Keratinocyte (primary cell): ENCODE measurements at regions not wholly inside any gene's neighbourhood (a gene's known extent, or its start where the extent isn't known, plus 50 kb on each side); places are given as distances from the start of the nearest gene placed in this dataset.
"Not testable (repeated sequence)": the region's sequence is repeated elsewhere in the genome, so short reads cannot be mapped to it uniquely, and the experiment has no call there.

Experiments
- CTCF ChIP-seq, 3 experiments: IDR thresholded peaks in 1 of 3; conservative IDR thresholded peaks in 1 of 3; optimal IDR thresholded peaks in 1 of 3; 2 replicates in 2 of 3; 3 replicates in 1 of 3; pipeline versions ENCODE3 to v1.5.1; 2011; ENCODE audit warnings: low read length in 3 of 3, mild to moderate bottlenecking in 3 of 3, moderate library complexity in 2 of 3, control low read depth in 1 of 3, inconsistent platforms in 1 of 3; ENCODE audit not compliant: insufficient read depth in 2 of 3; ENCODE audit errors: extremely low read depth in 1 of 3
- EZH2 ChIP-seq: IDR thresholded peaks from one replicate; pipeline ENCODE4 v1.6.1; 2012; ENCODE audit warnings: inconsistent platforms, mild to moderate bottlenecking, low read length, moderate library complexity

GRCh38 chr5:23420214-23420613, 87.2 kb upstream of the PRDM9 start:
- not testable (repeated sequence) for TF ChIP-seq CTCF (optimal IDR thresholded peaks at IDR 0.05 in 1 of 3, IDR thresholded peaks at IDR 0.05 in 1 of 3, conservative IDR thresholded peaks at IDR 0.05 in 1 of 3; ENCODE audit: extremely low read depth in 1 of 3, insufficient read depth in 2 of 3, low read length in 3 of 3); EZH2
